H1 (cell line): ENCODE measurements at regions not wholly inside any gene's neighbourhood (a gene's known extent, or its start where the extent isn't known, plus 50 kb on each side); places are given as distances from the start of the nearest gene placed in this dataset.

Source experiments
- CTCF ChIA-PET: fragments of 300-600 bp; sonication (Branson Sonifier 250); formaldehyde crosslinking; loops from one replicate; lab custom pipeline; 2021; ENCODE audit not compliant: partially characterized antibody; lab: Charles Lee
- POLR2A ChIA-PET: fragments of 300-600 bp; sonication (Branson Sonifier 250); formaldehyde crosslinking; loops from one replicate; lab custom pipeline; 2021; ENCODE audit warnings: inconsistent platforms; ENCODE audit not compliant: partially characterized antibody; lab: Charles Lee
- DNase-seq, 2 experiments: peaks; one replicate each; pipeline versions ENCODE4 v3.0.0 to v3.0.0-alpha.2; 2010 to 2022; ENCODE audit warnings: low spot score in 2 of 2, low read depth in 1 of 2, mixed read lengths in 1 of 2
- FAIRE-seq: peaks from 2 replicates; lab custom pipeline; 2011; peaks lifted over from hg19 to GRCh38; lab: Jason Lieb, UNC
- H2AFZ ChIP-seq: 2 replicates; pipeline ENCODE4 v1.8.1; 2012; ENCODE audit warnings: low read length, inconsistent platforms
- H2AK5ac ChIP-seq: 2 replicates; pipeline ENCODE4 v1.6.1; 2013; ENCODE audit warnings: low read depth, low read length
- H2BK120ac ChIP-seq: replicated peaks from 2 replicates; pipeline ENCODE3; 2013; ENCODE audit warnings: low read depth, low read length, inconsistent platforms
- H2BK12ac ChIP-seq: 2 replicates; pipeline ENCODE4 v1.6.1; 2013; ENCODE audit warnings: low read depth, low read length
- H2BK15ac ChIP-seq: 2 replicates; pipeline ENCODE4 v1.6.1; 2013; ENCODE audit warnings: low read length
- H2BK20ac ChIP-seq: 2 replicates; pipeline ENCODE4 v1.6.1; 2013; ENCODE audit warnings: low read length
- H2BK5ac ChIP-seq: 2 replicates; pipeline ENCODE4 v1.6.1; 2013; ENCODE audit warnings: low read depth, low read length
- H3K14ac ChIP-seq: 2 replicates; pipeline ENCODE4 v1.6.1; 2013; ENCODE audit warnings: inconsistent platforms; ENCODE audit not compliant: insufficient read length
- H3K18ac ChIP-seq: 2 replicates; pipeline ENCODE4 v1.6.1; 2013; ENCODE audit warnings: low read length; ENCODE audit errors: extremely low read depth
- H3K23ac ChIP-seq: 2 replicates; pipeline ENCODE4 v1.6.1; 2013; ENCODE audit warnings: inconsistent platforms; ENCODE audit not compliant: insufficient read length
- H3K23me2 ChIP-seq: 2 replicates; pipeline ENCODE4 v1.6.1; 2013; ENCODE audit warnings: low read depth, low read length
- H3K27ac ChIP-seq: 2 replicates; pipeline ENCODE4 v1.6.1; 2011; ENCODE audit warnings: low read depth, low read length, inconsistent platforms
- H3K27me3 ChIP-seq, 4 experiments: replicated peaks in 1 of 4; 1 replicate in 1 of 4; 2 replicates in 3 of 4; pipeline versions ENCODE4 v1.6.1 to v1.8.1; 2011 to 2013; ENCODE audit warnings: low read length in 3 of 4, mild to moderate bottlenecking in 3 of 4, inconsistent platforms in 2 of 4, mixed read lengths in 2 of 4, moderate library complexity in 1 of 4; ENCODE audit not compliant: control insufficient read depth in 3 of 4, insufficient read depth in 3 of 4; ENCODE audit errors: extremely low read depth in 1 of 4
- H3K36me3 ChIP-seq, 4 experiments: 2 replicates each; pipeline versions ENCODE4 v1.6.1 to v1.8.1; 2011 to 2013; ENCODE audit warnings: mild to moderate bottlenecking in 4 of 4, low read length in 3 of 4, moderate library complexity in 2 of 4, control low read depth in 1 of 4, inconsistent platforms in 1 of 4; ENCODE audit not compliant: insufficient read depth in 4 of 4, control insufficient read depth in 2 of 4
- H3K4ac ChIP-seq: replicated peaks from 2 replicates; pipeline ENCODE3; 2013; ENCODE audit warnings: low read length, low read depth, mixed read lengths, inconsistent platforms; ENCODE audit not compliant: insufficient read length
- H3K4me1 ChIP-seq, 4 experiments: replicated peaks in 1 of 4; 1 replicate in 1 of 4; 2 replicates in 3 of 4; pipeline versions ENCODE4 v1.6.1 to v1.8.1; 2011 to 2013; ENCODE audit warnings: low read length in 3 of 4, inconsistent platforms in 2 of 4, mixed read lengths in 1 of 4; ENCODE audit not compliant: insufficient read depth in 4 of 4, control insufficient read depth in 3 of 4
- H3K4me2 ChIP-seq, 2 experiments: 2 replicates each; pipeline versions ENCODE4 v1.6.1 to v1.8.1; 2011 to 2013; ENCODE audit warnings: low read depth in 2 of 2, low read length in 2 of 2, control low read depth in 1 of 2, inconsistent platforms in 1 of 2, mild to moderate bottlenecking in 1 of 2; ENCODE audit not compliant: insufficient read depth in 1 of 2
- H3K4me3 ChIP-seq, 4 experiments: fragments of 200-600, 300-600 bp in 1 of 4; sonication (generic), shearing (Covaris generic), sonication (Bioruptor Twin) in 1 of 4; 2 replicates each; pipeline versions ENCODE4 v1.5.1 to v1.8.1; 2011 to 2016; ENCODE audit warnings: low read length in 4 of 4, low read depth in 3 of 4, control low read depth in 2 of 4, inconsistent platforms in 2 of 4, mild to moderate bottlenecking in 2 of 4, mixed read lengths in 1 of 4, moderate library complexity in 1 of 4; ENCODE audit not compliant: insufficient read depth in 2 of 4; ENCODE audit errors: extremely low read depth in 1 of 4
- H3K56ac ChIP-seq: replicated peaks from 2 replicates; pipeline ENCODE3; 2013; ENCODE audit warnings: low read depth, mild to moderate bottlenecking, mixed read lengths, low read length, inconsistent platforms; ENCODE audit not compliant: insufficient read length
- H3K79me1 ChIP-seq: 2 replicates; pipeline ENCODE4 v1.6.1; 2013; ENCODE audit warnings: low read depth, low read length, control low read depth
- H3K79me2 ChIP-seq, 2 experiments: 2 replicates each; pipeline versions ENCODE4 v1.6.1 to v1.8.1; 2012 to 2013; ENCODE audit warnings: low read length in 2 of 2, mild to moderate bottlenecking in 2 of 2, inconsistent platforms in 1 of 2; ENCODE audit not compliant: insufficient read depth in 2 of 2, control insufficient read depth in 1 of 2
- H3K9ac ChIP-seq, 4 experiments: replicated peaks in 1 of 4; 1 replicate in 1 of 4; 2 replicates in 3 of 4; pipeline versions ENCODE4 v1.6.1 to v1.8.1; 2011 to 2013; ENCODE audit warnings: low read depth in 3 of 4, low read length in 3 of 4, control low read depth in 2 of 4, mild to moderate bottlenecking in 2 of 4, moderate library complexity in 2 of 4, inconsistent platforms in 1 of 4; ENCODE audit errors: extremely low read depth in 1 of 4
- H3K9me3 ChIP-seq, 2 experiments: 2 replicates each; pipeline versions ENCODE4 v1.6.1 to v1.8.1; 2012 to 2013; ENCODE audit warnings: mild to moderate bottlenecking in 2 of 2, moderate library complexity in 2 of 2, control low read depth in 1 of 2, inconsistent platforms in 1 of 2, low read depth in 1 of 2, low read length in 1 of 2, mixed read lengths in 1 of 2; ENCODE audit not compliant: insufficient read depth in 2 of 2
- H4K20me1 ChIP-seq, 2 experiments: replicated peaks in 1 of 2; 2 replicates each; pipeline versions ENCODE3 to v1.8.1; 2011 to 2013; ENCODE audit warnings: inconsistent platforms in 2 of 2, low read length in 2 of 2, mild to moderate bottlenecking in 1 of 2; ENCODE audit not compliant: insufficient read depth in 2 of 2, control insufficient read depth in 1 of 2
- H4K5ac ChIP-seq: 2 replicates; pipeline ENCODE4 v1.6.1; 2013; ENCODE audit warnings: low read length, low read depth, mixed read lengths, inconsistent platforms; ENCODE audit not compliant: insufficient read length
- H4K8ac ChIP-seq: 2 replicates; pipeline ENCODE4 v1.8.0; 2013; ENCODE audit warnings: mild to moderate bottlenecking, moderate library complexity, low read length, inconsistent platforms; ENCODE audit not compliant: insufficient read depth; ENCODE audit errors: extremely low read depth
- H4K91ac ChIP-seq: replicated peaks from 2 replicates; pipeline ENCODE3; 2013; ENCODE audit warnings: low read length, mixed read lengths, inconsistent platforms; ENCODE audit not compliant: insufficient read length
- ASH2L ChIP-seq: fragments of 200-600, 300-600 bp; sonication (generic); IDR thresholded peaks from one replicate; pipeline ENCODE4 v1.7.1; 2017; ENCODE audit warnings: low read length
- CTBP2 ChIP-seq: IDR thresholded peaks from 2 replicates; pipeline ENCODE4 v1.7.0; 2011; ENCODE audit warnings: borderline replicate concordance, mild to moderate bottlenecking, moderate library complexity, mixed read lengths, low read length; ENCODE audit not compliant: insufficient read depth, insufficient read length
- CTCF ChIP-seq, 3 experiments: IDR thresholded peaks; 1 replicate in 2 of 3; 2 replicates in 1 of 3; pipeline versions ENCODE4 v1.5.1 to v1.6.1; 2011; ENCODE audit warnings: low read length in 3 of 3, mild to moderate bottlenecking in 3 of 3, inconsistent platforms in 2 of 3, low read depth in 1 of 3, moderate library complexity in 1 of 3; ENCODE audit not compliant: insufficient read depth in 1 of 3; ENCODE audit errors: control extremely low read depth in 1 of 3
- EZH2 ChIP-seq: fragments of 200-600 bp; sonication (generic); IDR thresholded peaks from 2 replicates; pipeline ENCODE4 v1.7.1; 2012; ENCODE audit warnings: low read depth, mild to moderate bottlenecking, moderate library complexity, low read length, inconsistent platforms; ENCODE audit not compliant: severe bottlenecking
- GTF2F1 ChIP-seq: IDR thresholded peaks from 2 replicates; pipeline ENCODE4 v1.6.1; 2012; ENCODE audit warnings: low read depth, low read length, improper control_type of control experiment, borderline replicate concordance
- NRF1 ChIP-seq: IDR thresholded peaks from 2 replicates; pipeline ENCODE4 v1.6.1; 2011; ENCODE audit warnings: mild to moderate bottlenecking, low read depth, low read length, improper control_type of control experiment
- RAD21 ChIP-seq, 2 experiments: IDR thresholded peaks in 1 of 2; conservative IDR thresholded peaks in 1 of 2; 2 replicates each; pipeline ENCODE4 v1.6.1; 2011; ENCODE audit warnings: low read depth in 2 of 2, low read length in 2 of 2, improper control_type of control experiment in 1 of 2, inconsistent platforms in 1 of 2, mild to moderate bottlenecking in 1 of 2, moderate library complexity in 1 of 2
- SP1 ChIP-seq: IDR thresholded peaks from 2 replicates; pipeline ENCODE4 v1.6.1; 2011; ENCODE audit warnings: low read depth, low read length
- SRF ChIP-seq: IDR thresholded peaks from 2 replicates; pipeline ENCODE4 v1.6.1; 2011; ENCODE audit warnings: mild to moderate bottlenecking, low read depth, low read length, moderate library complexity
- TAF7 ChIP-seq: optimal IDR thresholded peaks from 2 replicates; pipeline ENCODE3; 2011; ENCODE audit warnings: low read depth, mild to moderate bottlenecking, inconsistent platforms, low read length, moderate library complexity, borderline replicate concordance
- TEAD4 ChIP-seq: IDR thresholded peaks from 2 replicates; pipeline ENCODE4 v1.6.1; 2012; ENCODE audit warnings: low read depth, low read length, inconsistent platforms, mixed read lengths
- WGBS, 2 experiments: shearing (Covaris generic) in 1 of 2; methylation state at CpG; one replicate each; pipeline versions ENCODE4 v1.1.6 to v1.1.7; 2013 to 2015; ENCODE audit warnings: low lambda C conversion rate in 2 of 2, mixed read lengths in 2 of 2, inconsistent platforms in 1 of 2, low coverage in 1 of 2, missing lambda C conversion rate in 1 of 2; ENCODE audit not compliant: insufficient replicate concordance in 2 of 2, insufficient coverage in 1 of 2, insufficient read length in 1 of 2; ENCODE audit errors: extremely low coverage in 1 of 2, missing lambda C conversion rate in 1 of 2; 5-methylcytosine and 5-hydroxymethylcytosine counted together

GRCh38 chr5:166947045-166947444 is 1344.4 kb upstream of the WWC1 start:
- no peak overlapping the region for H3K18ac ChIP-seq

More at GRCh38 chr5:166947045-166947444, 1344.4 kb upstream of the WWC1 start:
- no peaks in the 10 kb centered on the region for H3K36me3 ChIP-seq
- no peaks in the 10 kb centered on the region for H4K20me1 ChIP-seq
- FAIRE-seq (no peak), DNase-seq (no peak)
- H3K79me2 ChIP-seq, result no peaks in the 10 kb centered on the region
- H2BK15ac ChIP-seq, result no peak overlapping the region
- no peak overlapping the region for H4K91ac ChIP-seq
- ChIA-PET POLR2A (no interaction called here), CTCF (interaction anchor here (1.1 kb wide), 1 partner anchor 14 kb away, joined by 3 read pairs; no protein-coding TSS in a partner anchor)
- H2BK20ac ChIP-seq, result no peak overlapping the region
- H2BK120ac ChIP-seq, result no peak overlapping the region
- H2AFZ ChIP-seq, result no peak overlapping the region
- no peaks in the 10 kb centered on the region for H3K23me2 ChIP-seq
- no peak overlapping the region for H3K14ac ChIP-seq
- TF ChIP-seq CTCF (IDR thresholded peaks at IDR 0.05; ENCODE audit: control extremely low read depth in 1 of 3, insufficient read depth in 1 of 3, low read depth in 1 of 3, low read length in 3 of 3) (no peak), ASH2L (no peak), RAD21 (IDR thresholded peaks at IDR 0.05 in 1 of 2, conservative IDR thresholded peaks at IDR 0.05 in 1 of 2; ENCODE audit: low read depth in 2 of 2, low read length in 2 of 2) (no peak), TAF7 (no peak), TEAD4 (no peak), CTBP2 (no peak), EZH2 (no peak), SP1 (no peak), SRF (no peak), GTF2F1 (no peak), NRF1 (no peak)
- no peak overlapping the region for H3K9ac ChIP-seq
- no peak overlapping the region for H3K4me2 ChIP-seq
- no peak overlapping the region for H4K8ac ChIP-seq
- no peak overlapping the region for H2AK5ac ChIP-seq
- no peak overlapping the region for H3K4ac ChIP-seq
- H3K4me3 ChIP-seq, result no peak overlapping the region
- H3K23ac ChIP-seq, result no peak overlapping the region
- H3K9me3 ChIP-seq, result no peaks in the 10 kb centered on the region; a peak in 2 of 4 replicates
- H3K56ac ChIP-seq, result no peak overlapping the region
- no peak overlapping the region for H2BK12ac ChIP-seq
- 97% methylated on average over 14 of the region's 14 CpGs; no CpG with 5 or more reads in 1 of the 2 experiments for WGBS, 2 experiments
- H2BK5ac ChIP-seq, result no peak overlapping the region
- H3K27ac ChIP-seq, result no peak overlapping the region
- no peak overlapping the region for H4K5ac ChIP-seq
- H3K27me3 ChIP-seq, result no peaks in the 10 kb centered on the region
- H3K4me1 ChIP-seq, result peaks cover 0 to 1% (median 0%) of the 10 kb centered on the region in 4 experiments; a peak in 2 of 7 replicates
- H3K79me1 ChIP-seq, result no peaks in the 10 kb centered on the region
